Upper lobe of left lung (tissue), 6 donors: ENCODE measurements at regions not wholly inside any gene's neighbourhood (a gene's known extent, or its start where the extent isn't known, plus 50 kb on each side); places are given as distances from the start of the nearest gene placed in this dataset.

Source experiments
- ATAC-seq, 2 donors: fragments of 200-7000 bp; cut with Tn5 transposase; one replicate each; pipeline ENCODE4 v1.9.1; 2022; ENCODE audit warnings: mild to moderate bottlenecking in 2 of 2, moderate library complexity in 2 of 2; ENCODE audit not compliant: low FRiP score in 2 of 2
- DNase-seq, 2 donors: peaks; one replicate each; pipeline ENCODE4 v3.0.0-alpha.2; 2019 to 2020
- H3K27ac ChIP-seq, 4 donors: fragments of 200-600 bp; sonication (generic); one replicate each; pipeline ENCODE4 v1.5.1; 2016 to 2019
- H3K27me3 ChIP-seq, 4 donors: fragments of 200-600 bp; sonication (generic); one replicate each; pipeline ENCODE4 v1.5.1; 2017 to 2019
- H3K36me3 ChIP-seq, 4 donors: fragments of 200-600 bp; sonication (generic); one replicate each; pipeline ENCODE4 v1.5.1; 2016 to 2019
- H3K4me1 ChIP-seq, 4 donors: fragments of 200-600 bp; sonication (generic); one replicate each; pipeline ENCODE4 v1.5.1; 2018 to 2019
- H3K4me3 ChIP-seq, 4 donors: fragments of 200-600 bp; sonication (generic); one replicate each; pipeline ENCODE4 v1.5.1; 2017 to 2019; ENCODE audit warnings: mild to moderate bottlenecking in 2 of 4, moderate library complexity in 1 of 4
- H3K9me3 ChIP-seq, 4 donors: fragments of 200-600 bp; sonication (generic); one replicate each; pipeline ENCODE4 v1.5.1; 2018 to 2019
- EP300 ChIP-seq, 4 donors: sonication (generic); formaldehyde crosslinking; IDR thresholded peaks; one replicate each; pipeline ENCODE4 v1.5.1; 2017; ENCODE audit warnings: antibody characterized with exemption in 4 of 4, control low read depth in 2 of 4
- POLR2A ChIP-seq, 4 donors: fragments of 450-650 bp; IDR thresholded peaks; one replicate each; pipeline ENCODE4 v1.5.1; 2016 to 2017; ENCODE audit warnings: antibody characterized with exemption in 4 of 4, mild to moderate bottlenecking in 2 of 4
- POLR2AphosphoS5 ChIP-seq, 2 donors: sonication (generic); formaldehyde crosslinking; IDR thresholded peaks; one replicate each; pipeline ENCODE4 v1.5.1; 2017; ENCODE audit warnings: antibody characterized with exemption in 2 of 2
- WGBS, 2 donors: methylation state at CpG; one replicate each; pipeline ENCODE4 v1.1.5; 2017 to 2018; 5-methylcytosine and 5-hydroxymethylcytosine counted together
- TF ChIP-seq, protein P1 (sequence below), 6 experiments: fragments of 450-650 bp in 4 of 6; fragments of 200-600 bp in 2 of 6; sonication (generic) in 2 of 6; IDR thresholded peaks; one replicate each; pipeline ENCODE4 v1.5.1; 2016 to 2019; ENCODE audit warnings: antibody characterized with exemption in 6 of 6
- donor health status: DM: no; HTN: no; CAD: no; lungs with moderate emphysema.
- donor health status: DM: no; HTN: yes; CAD: no; lungs with severe emphysema.

- DNase-seq = no peak
- no peak for ATAC-seq
- no peaks in the 10 kb centered on the region for H3K9me3 ChIP-seq
- H3K36me3 ChIP-seq = no peaks in the 10 kb centered on the region
- no peak overlapping the region for H3K27ac ChIP-seq
- no peak overlapping the region for H3K4me3 ChIP-seq
- TF ChIP-seq POLR2A (IDR thresholded peaks at IDR 0.05) (no peak), EP300 (IDR thresholded peaks at IDR 0.05) (no peak), POLR2AphosphoS5 (IDR thresholded peaks at IDR 0.05) (no peak)
- TF ChIP-seq, protein P1, sequence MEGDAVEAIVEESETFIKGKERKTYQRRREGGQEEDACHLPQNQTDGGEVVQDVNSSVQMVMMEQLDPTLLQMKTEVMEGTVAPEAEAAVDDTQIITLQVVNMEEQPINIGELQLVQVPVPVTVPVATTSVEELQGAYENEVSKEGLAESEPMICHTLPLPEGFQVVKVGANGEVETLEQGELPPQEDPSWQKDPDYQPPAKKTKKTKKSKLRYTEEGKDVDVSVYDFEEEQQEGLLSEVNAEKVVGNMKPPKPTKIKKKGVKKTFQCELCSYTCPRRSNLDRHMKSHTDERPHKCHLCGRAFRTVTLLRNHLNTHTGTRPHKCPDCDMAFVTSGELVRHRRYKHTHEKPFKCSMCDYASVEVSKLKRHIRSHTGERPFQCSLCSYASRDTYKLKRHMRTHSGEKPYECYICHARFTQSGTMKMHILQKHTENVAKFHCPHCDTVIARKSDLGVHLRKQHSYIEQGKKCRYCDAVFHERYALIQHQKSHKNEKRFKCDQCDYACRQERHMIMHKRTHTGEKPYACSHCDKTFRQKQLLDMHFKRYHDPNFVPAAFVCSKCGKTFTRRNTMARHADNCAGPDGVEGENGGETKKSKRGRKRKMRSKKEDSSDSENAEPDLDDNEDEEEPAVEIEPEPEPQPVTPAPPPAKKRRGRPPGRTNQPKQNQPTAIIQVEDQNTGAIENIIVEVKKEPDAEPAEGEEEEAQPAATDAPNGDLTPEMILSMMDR (IDR thresholded peaks at IDR 0.05) = no peak
- H3K4me1 ChIP-seq = no peaks in the 10 kb centered on the region
- H3K27me3 ChIP-seq = no peaks in the 10 kb centered on the region
Observed at GRCh38 chr5:101689306-101689705, 606.8 kb downstream of the SLCO4C1 start.

- TF ChIP-seq, protein P1 (IDR thresholded peaks at IDR 0.05) = no peak
- TF ChIP-seq POLR2A (IDR thresholded peaks at IDR 0.05) (no peak), POLR2AphosphoS5 (IDR thresholded peaks at IDR 0.05) (no peak), EP300 (IDR thresholded peaks at IDR 0.05) (no peak)
Observed at GRCh38 chr5:101688156-101688555, 607.9 kb downstream of the SLCO4C1 start.

DNA sequence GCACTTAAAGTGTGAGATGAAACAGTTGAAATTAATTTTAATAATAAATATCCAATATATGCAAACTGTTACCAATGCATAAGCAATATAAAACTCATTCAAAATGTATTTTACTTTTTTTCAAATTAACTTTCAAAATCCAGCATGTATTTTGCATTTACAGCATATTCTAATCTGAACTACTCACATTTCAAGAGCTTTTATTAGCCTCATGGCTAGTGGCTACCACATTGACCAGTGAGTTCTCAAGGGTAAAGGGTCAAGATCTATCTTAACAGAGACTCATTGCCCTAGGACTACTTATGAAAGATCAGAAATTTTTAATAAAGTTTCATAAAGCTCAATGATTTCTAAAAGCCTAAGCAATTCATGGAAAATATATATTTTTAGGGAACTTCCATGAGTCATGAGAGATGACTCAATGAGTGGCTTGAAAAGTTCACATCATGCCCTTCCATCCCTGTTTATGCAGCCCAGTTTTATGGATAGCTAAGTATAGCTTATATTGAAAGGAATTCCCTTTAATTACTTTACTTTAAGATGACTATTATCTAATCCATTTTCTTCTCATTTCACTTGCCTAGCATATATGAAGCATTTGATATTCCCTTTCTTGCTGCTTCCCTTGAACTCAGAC is 608.6 kb downstream of the SLCO4C1 start:
- H3K27me3 ChIP-seq = no peaks in the 10 kb centered on the region
- no peak for TF ChIP-seq POLR2A (IDR thresholded peaks at IDR 0.05)
- no peak for TF ChIP-seq POLR2AphosphoS5 (IDR thresholded peaks at IDR 0.05)
- no peak for TF ChIP-seq EP300 (IDR thresholded peaks at IDR 0.05)
- TF ChIP-seq, protein P1 (IDR thresholded peaks at IDR 0.05) = no peak
- no peaks in the 10 kb centered on the region for H3K36me3 ChIP-seq
- DNase-seq (no peak), ATAC-seq (no peak)
- no peak overlapping the region for H3K4me3 ChIP-seq
- H3K4me1 ChIP-seq = no peaks in the 10 kb centered on the region
- H3K9me3 ChIP-seq = no peaks in the 10 kb centered on the region
- no peak overlapping the region for H3K27ac ChIP-seq

More at GRCh38 chr5:101688156-101688555, 607.9 kb downstream of the SLCO4C1 start:
- DNase-seq (no peak), ATAC-seq (no peak)
- Histone ChIP-seq H3K9me3 (no peaks in the 10 kb centered on the region), H3K27ac (no peak overlapping the region), H3K4me1 (no peaks in the 10 kb centered on the region), H3K27me3 (no peaks in the 10 kb centered on the region), H3K36me3 (no peaks in the 10 kb centered on the region), H3K4me3 (no peak overlapping the region)

- Histone ChIP-seq H3K9me3 (no peaks in the 10 kb centered on the region), H3K4me3 (no peak overlapping the region), H3K27ac (no peak overlapping the region), H3K4me1 (no peaks in the 10 kb centered on the region), H3K36me3 (no peaks in the 10 kb centered on the region), H3K27me3 (no peaks in the 10 kb centered on the region)
- TF ChIP-seq, protein P1 (IDR thresholded peaks at IDR 0.05) = no peak
- TF ChIP-seq POLR2AphosphoS5 (IDR thresholded peaks at IDR 0.05) (no peak), POLR2A (IDR thresholded peaks at IDR 0.05) (no peak), EP300 (IDR thresholded peaks at IDR 0.05) (no peak)
- DNase-seq (no peak), ATAC-seq (no peak)
- 74 to 76% methylated on average over 3 of the region's 3 CpGs for WGBS, 2 donors
Observed at GRCh38 chr5:101686536-101687157, 609.4 kb downstream of the SLCO4C1 start.

GRCh38 chr5:101679816-101680215 is 616.3 kb downstream of the SLCO4C1 start:
- 52 to 58% methylated on average over 2 of the region's 2 CpGs for WGBS, 2 donors
- Histone ChIP-seq H3K4me3 (no peak overlapping the region), H3K4me1 (peaks cover 0 to 3% (median 0%) of the 10 kb centered on the region in 4 donors), H3K9me3 (no peaks in the 10 kb centered on the region), H3K36me3 (no peaks in the 10 kb centered on the region), H3K27ac (no peak overlapping the region), H3K27me3 (no peaks in the 10 kb centered on the region)
- no peak for TF ChIP-seq POLR2AphosphoS5 (IDR thresholded peaks at IDR 0.05)
- DNase-seq = no peak
- no peak for ATAC-seq
